Putamen (tissue), 1 donor: ENCODE measurements at regions not wholly inside any gene's neighbourhood (a gene's known extent, or its start where the extent isn't known, plus 50 kb on each side); places are given as distances from the start of the nearest gene placed in this dataset.
"Not testable (repeated sequence)": the region's sequence is repeated elsewhere in the genome, so short reads cannot be mapped to it uniquely, and the experiment has no call there.

Experiments used
- DNase-seq: peaks from one replicate; pipeline ENCODE4 v3.0.0-alpha.2; 2016; ENCODE audit warnings: low spot score

- no peak for DNase-seq
These were observed 402.7 kb downstream of the LTN1 start for GRCh38 chr21:28590026-28590425.

GRCh38 chr21:28588997-28589396 lies 403.7 kb downstream of the LTN1 start:
- no peak for DNase-seq

GRCh38 chr21:28587748-28588147 lies 404.9 kb downstream of the LTN1 start:
- no peak for DNase-seq

- DNase-seq = no peak
These were observed 410.7 kb downstream of the LTN1 start for GRCh38 chr21:28581976-28582375.

- DNase-seq = not testable (repeated sequence)
These were observed 411.4 kb downstream of the LTN1 start for GRCh38 chr21:28581311-28581731.

- DNase-seq = no peak
These were observed 412.1 kb downstream of the LTN1 start for GRCh38 chr21:28580585-28580984.

GRCh38 chr21:28579986-28580550 lies 412.6 kb downstream of the LTN1 start:
- peak; percentile 42 for DNase-seq

GRCh38 chr21:28568692-28569091 lies 424.0 kb downstream of the LTN1 start:
- peak; percentile 32 for DNase-seq

GRCh38 chr21:28563933-28564332 lies 428.7 kb downstream of the LTN1 start:
- DNase-seq = not testable (repeated sequence)

- DNase-seq = no peak
These were observed 430.9 kb downstream of the LTN1 start for GRCh38 chr21:28561772-28562171.

- DNase-seq = no peak
These were observed 437.8 kb downstream of the LTN1 start for GRCh38 chr21:28554660-28555475.

GRCh38 chr21:28550057-28550825 lies 442.4 kb downstream of the LTN1 start:
- no peak for DNase-seq

GRCh38 chr21:28548291-28548690 lies 444.4 kb downstream of the LTN1 start:
- DNase-seq = no peak

- no peak for DNase-seq
These were observed 444.9 kb downstream of the LTN1 start for GRCh38 chr21:28547766-28548165.

GRCh38 chr21:28543975-28544374 lies 448.7 kb downstream of the LTN1 start:
- DNase-seq = no peak

- no peak for DNase-seq
These were observed 451.1 kb downstream of the LTN1 start for GRCh38 chr21:28541371-28542112.

GRCh38 chr21:28540514-28540913 lies 452.2 kb downstream of the LTN1 start:
- DNase-seq = no peak

- DNase-seq = no peak
These were observed 453.1 kb downstream of the LTN1 start for GRCh38 chr21:28539623-28539988.

GRCh38 chr21:28538987-28539622 lies 453.6 kb downstream of the LTN1 start:
- DNase-seq = no peak

GRCh38 chr21:28537371-28538079 lies 455.2 kb downstream of the LTN1 start:
- DNase-seq = no peak

GRCh38 chr21:28532446-28532845 lies 460.2 kb downstream of the LTN1 start:
- DNase-seq = no peak
